Breast epithelium (tissue), 4 donors: ENCODE measurements at regions not wholly inside any gene's neighbourhood (a gene's known extent, or its start where the extent isn't known, plus 50 kb on each side); places are given as distances from the start of the nearest gene placed in this dataset.
A peak's percentile ranks its signal among the peaks of the same experiment; 100 is the strongest.
"Not testable (repeated sequence)": the region's sequence is repeated elsewhere in the genome, so short reads cannot be mapped to it uniquely, and the experiment has no call there.

Experiments
- DNase-seq, 2 donors: peaks; one replicate each; pipeline ENCODE4 v3.0.0-alpha.2; 2019; ENCODE audit warnings: low spot score in 2 of 2
- H3K27ac ChIP-seq, 2 donors: fragments of 200-600 bp; sonication (generic) in 1 of 2; one replicate each; pipeline ENCODE4 v1.5.1; 2016 to 2019; ENCODE audit warnings: mild to moderate bottlenecking in 1 of 2
- H3K27me3 ChIP-seq, 2 donors: fragments of 200-600 bp; sonication (generic) in 1 of 2; one replicate each; pipeline versions ENCODE4 v1.5.1 to v1.6.0; 2017 to 2019; ENCODE audit warnings: control low read depth in 1 of 2, mild to moderate bottlenecking in 1 of 2
- H3K36me3 ChIP-seq: fragments of 200-600 bp; one replicate; pipeline ENCODE4 v1.5.1; 2019
- H3K4me1 ChIP-seq, 2 donors: fragments of 200-600 bp; sonication (generic); one replicate each; pipeline ENCODE4 v1.5.1; 2016 to 2019; ENCODE audit warnings: control low read depth in 1 of 2
- H3K4me3 ChIP-seq, 3 donors: fragments of 200-600 bp; sonication (generic); 1 replicate in 2 of 3; 2 replicates in 1 of 3; pipeline ENCODE4 v1.5.1; 2016 to 2019; ENCODE audit warnings: mild to moderate bottlenecking in 3 of 3, moderate library complexity in 2 of 3
- H3K9me3 ChIP-seq, 2 donors: fragments of 200-600 bp; sonication (generic) in 1 of 2; one replicate each; pipeline ENCODE4 v1.5.1; 2016 to 2019; ENCODE audit warnings: control low read depth in 1 of 2
- POLR2A ChIP-seq: fragments of 450-650 bp; IDR thresholded peaks from one replicate; pipeline ENCODE4 v1.6.1; 2016; ENCODE audit warnings: antibody characterized with exemption, mild to moderate bottlenecking, moderate library complexity
- POLR2AphosphoS5 ChIP-seq, 3 donors: sonication (generic); formaldehyde crosslinking; IDR thresholded peaks; one replicate each; pipeline ENCODE4 v1.6.1; 2017; ENCODE audit warnings: antibody characterized with exemption in 3 of 3
- intact Hi-C: fragments of 100-400 bp; cut with DNase I; formaldehyde crosslinking; loops from one replicate; pipeline ENCODE4 v1.15.1; 2023; ENCODE audit warnings: low total_unique reads
- TF ChIP-seq, protein P1 (sequence below), 3 donors: fragments of 450-650 bp; IDR thresholded peaks; one replicate each; pipeline ENCODE4 v1.5.1; 2016 to 2017; ENCODE audit warnings: antibody characterized with exemption in 3 of 3, mild to moderate bottlenecking in 3 of 3, moderate library complexity in 3 of 3

DNA sequence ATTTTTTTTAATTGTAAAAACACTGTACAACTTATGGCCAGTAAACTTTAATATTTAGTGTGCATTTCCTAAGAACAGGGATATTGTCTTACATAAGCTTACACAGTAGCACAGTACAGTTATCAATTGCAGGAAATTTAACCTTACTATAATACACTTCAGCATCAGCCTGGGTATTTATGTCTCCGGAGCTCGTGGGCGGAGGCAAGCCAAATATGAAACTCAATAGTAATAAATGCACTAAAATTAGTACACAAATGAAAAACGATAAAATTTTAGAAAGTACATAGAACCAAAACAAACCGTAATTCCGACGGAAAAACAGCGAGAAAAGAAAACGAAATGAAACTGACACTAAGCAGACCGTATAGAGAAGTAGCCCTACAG is 91.2 kb downstream of the ANXA2R start:
- no peak for DNase-seq
- Histone ChIP-seq H3K27ac (peak overlapping the region in 1 of 2 donors; percentile 95), H3K9me3 (peaks cover 13 to 14% of the 10 kb centered on the region in 2 donors), H3K4me3 (peak overlapping the region; percentile 60 to 85 (median 64)), H3K36me3 (no peaks in the 10 kb centered on the region), H3K27me3 (peaks cover 0 to 30% of the 10 kb centered on the region in 2 donors), H3K4me1 (no peaks in the 10 kb centered on the region)
- intact Hi-C loops: loop anchor here (5.0 kb wide), 1 partner anchor 448 kb away; no protein-coding TSS in a partner anchor
- TF ChIP-seq POLR2A: no peak
- TF ChIP-seq, protein P1, sequence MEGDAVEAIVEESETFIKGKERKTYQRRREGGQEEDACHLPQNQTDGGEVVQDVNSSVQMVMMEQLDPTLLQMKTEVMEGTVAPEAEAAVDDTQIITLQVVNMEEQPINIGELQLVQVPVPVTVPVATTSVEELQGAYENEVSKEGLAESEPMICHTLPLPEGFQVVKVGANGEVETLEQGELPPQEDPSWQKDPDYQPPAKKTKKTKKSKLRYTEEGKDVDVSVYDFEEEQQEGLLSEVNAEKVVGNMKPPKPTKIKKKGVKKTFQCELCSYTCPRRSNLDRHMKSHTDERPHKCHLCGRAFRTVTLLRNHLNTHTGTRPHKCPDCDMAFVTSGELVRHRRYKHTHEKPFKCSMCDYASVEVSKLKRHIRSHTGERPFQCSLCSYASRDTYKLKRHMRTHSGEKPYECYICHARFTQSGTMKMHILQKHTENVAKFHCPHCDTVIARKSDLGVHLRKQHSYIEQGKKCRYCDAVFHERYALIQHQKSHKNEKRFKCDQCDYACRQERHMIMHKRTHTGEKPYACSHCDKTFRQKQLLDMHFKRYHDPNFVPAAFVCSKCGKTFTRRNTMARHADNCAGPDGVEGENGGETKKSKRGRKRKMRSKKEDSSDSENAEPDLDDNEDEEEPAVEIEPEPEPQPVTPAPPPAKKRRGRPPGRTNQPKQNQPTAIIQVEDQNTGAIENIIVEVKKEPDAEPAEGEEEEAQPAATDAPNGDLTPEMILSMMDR (IDR thresholded peaks at IDR 0.05): no peak
- TF ChIP-seq POLR2AphosphoS5 (IDR thresholded peaks at IDR 0.05): no peak

DNA sequence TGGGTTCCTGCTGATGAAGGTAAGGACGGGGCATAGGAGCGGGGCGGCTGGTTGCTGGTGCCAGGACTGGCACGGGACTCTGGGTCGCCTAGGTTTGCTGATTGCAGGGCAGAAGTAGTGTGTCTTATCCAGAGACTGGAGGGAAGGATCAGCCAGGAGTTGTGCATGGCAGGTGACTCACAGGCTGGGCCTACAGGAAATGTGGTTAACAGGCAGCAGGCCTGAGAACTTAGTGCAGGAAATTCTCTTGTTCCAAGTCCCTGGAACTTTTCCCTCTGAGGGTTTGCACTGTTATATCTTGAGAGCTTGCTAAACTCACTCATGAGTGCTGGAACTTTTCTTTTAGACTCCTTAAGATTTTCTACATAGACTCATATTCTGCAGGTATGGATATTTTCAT is 95.1 kb downstream of the ANXA2R start:
- no peak overlapping the region for H3K27ac ChIP-seq
- TF ChIP-seq POLR2A (no peak), POLR2AphosphoS5 (IDR thresholded peaks at IDR 0.05) (no peak)
- TF ChIP-seq, protein P1 (IDR thresholded peaks at IDR 0.05): no peak
- intact Hi-C loops: loop anchor here (5.0 kb wide), 1 partner anchor 452 kb away; no protein-coding TSS in a partner anchor
- no peaks in the 10 kb centered on the region for H3K36me3 ChIP-seq
- H3K4me3 ChIP-seq: no peak overlapping the region
- H3K27me3 ChIP-seq: peaks cover 0 to 22% of the 10 kb centered on the region in 2 donors
- H3K4me1 ChIP-seq: no peaks in the 10 kb centered on the region
- DNase-seq: no peak
- H3K9me3 ChIP-seq: no peaks in the 10 kb centered on the region

GRCh38 chr5:42943931-42944631 is 96.0 kb downstream of the ANXA2R start:
- no peaks in the 10 kb centered on the region for H3K36me3 ChIP-seq
- H3K4me1 ChIP-seq: no peaks in the 10 kb centered on the region
- H3K27ac ChIP-seq: no peak overlapping the region
- H3K9me3 ChIP-seq: no peaks in the 10 kb centered on the region
- peaks cover 0 to 13% of the 10 kb centered on the region in 2 donors for H3K27me3 ChIP-seq
- DNase-seq: no peak
- no peak for TF ChIP-seq POLR2A
- TF ChIP-seq, protein P1 (IDR thresholded peaks at IDR 0.05): no peak
- TF ChIP-seq POLR2AphosphoS5 (IDR thresholded peaks at IDR 0.05): no peak
- intact Hi-C loops: no loop called here
- H3K4me3 ChIP-seq: peak overlapping the region in 2 of 3 donors; percentile 25 to 38

DNA sequence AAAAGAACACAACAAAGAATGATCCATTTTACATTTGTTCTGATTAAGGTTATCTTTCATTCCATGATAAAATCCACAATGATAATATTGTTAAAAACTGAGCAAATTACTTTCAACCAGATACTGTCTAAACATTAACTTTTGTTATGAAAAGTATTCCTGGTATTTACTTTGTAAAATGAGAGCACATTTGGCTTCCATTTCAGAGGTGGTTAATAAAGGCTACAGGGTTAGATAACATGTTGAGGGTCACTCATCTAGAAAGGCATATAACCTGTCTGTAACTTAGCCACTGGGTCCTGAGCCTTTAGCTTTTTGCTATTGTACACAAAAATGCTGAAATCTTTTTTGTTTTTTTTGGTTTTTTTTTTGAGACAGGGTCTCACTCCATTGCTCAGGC is 99.3 kb downstream of the ANXA2R start:
- no peak for TF ChIP-seq POLR2AphosphoS5 (IDR thresholded peaks at IDR 0.05)
- TF ChIP-seq POLR2A: no peak
- TF ChIP-seq, protein P1 (IDR thresholded peaks at IDR 0.05): no peak
- H3K4me3 ChIP-seq: no peak overlapping the region
- no peak overlapping the region for H3K27ac ChIP-seq
- H3K36me3 ChIP-seq: no peaks in the 10 kb centered on the region
- no peak for DNase-seq
- no peaks in the 10 kb centered on the region for H3K9me3 ChIP-seq
- intact Hi-C loops: no loop called here
- no peaks in the 10 kb centered on the region for H3K27me3 ChIP-seq
- H3K4me1 ChIP-seq: no peaks in the 10 kb centered on the region

DNA sequence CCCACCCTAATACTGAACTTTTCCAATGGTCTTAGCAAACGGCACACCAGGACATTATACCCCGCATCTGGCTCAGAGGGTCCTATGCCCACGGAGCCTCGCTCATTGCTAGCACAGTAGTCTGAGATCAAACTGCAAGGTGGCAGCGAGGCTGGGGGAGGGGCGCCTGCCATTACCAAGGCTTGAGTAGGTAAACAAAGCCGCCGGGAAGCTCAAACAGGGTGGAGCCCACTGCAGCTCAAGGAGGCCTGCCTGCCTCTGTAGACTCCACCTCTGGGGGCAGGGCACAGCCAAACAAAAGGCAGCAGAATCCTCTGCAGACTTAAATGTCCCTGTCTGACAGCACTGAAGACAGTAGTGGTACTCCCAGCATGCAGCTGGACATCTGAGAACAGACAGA is 108.1 kb downstream of the ANXA2R start:
- DNase-seq, H3K4me1 ChIP-seq, H3K4me3 ChIP-seq, H3K36me3 ChIP-seq, H3K27me3 ChIP-seq, intact Hi-C loops, H3K27ac ChIP-seq: not testable (repeated sequence)
- H3K9me3 ChIP-seq: peaks cover 13 to 14% of the 10 kb centered on the region in 2 donors

- peaks cover 13 to 14% of the 10 kb centered on the region in 2 donors for H3K9me3 ChIP-seq
- H3K36me3 ChIP-seq, intact Hi-C loops, H3K27me3 ChIP-seq, H3K4me3 ChIP-seq, DNase-seq, H3K27ac ChIP-seq, H3K4me1 ChIP-seq: not testable (repeated sequence)
Observed at GRCh38 chr5:42931451-42931850, 108.7 kb downstream of the ANXA2R start.
